ENCODE measurements at regions not wholly inside any gene's neighbourhood (a gene's known extent, or its start where the extent isn't known, plus 50 kb on each side); places are given as distances from the start of the nearest gene placed in this dataset.
"Not testable (repeated sequence)": the region's sequence is repeated elsewhere in the genome, so short reads cannot be mapped to it uniquely, and the experiment has no call there.

GRCh38 chr1:182331387-182331786 lies 60.2 kb downstream of the GLUL start:
- H3K27me3 ChIP-seq (ENCODE audit: control insufficient read depth, insufficient read depth, low read length) = no peaks in the 10 kb centered on the region
- peaks cover 0 to 4% (median 0%) of the 10 kb centered on the region in 7 donors for H3K9me3 Mint-ChIP-seq
- no peak overlapping the region for H3K27ac ChIP-seq (ENCODE audit: insufficient read depth, low read length, poor library complexity, severe bottlenecking)
- no peaks in the 10 kb centered on the region for H3K9me3 ChIP-seq (ENCODE audit: control insufficient read depth in 2 of 2, low read length in 2 of 2)
- H3K4me3 ChIP-seq (ENCODE audit: low read depth, low read length) = no peak overlapping the region
- DNase-seq (no peak), ATAC-seq (ENCODE audit: low read depth in 2 of 2) (no peak)
- H3K36me3 Mint-ChIP-seq = no peaks in the 10 kb centered on the region
- no peak overlapping the region for H3K27ac Mint-ChIP-seq
- no peaks in the 10 kb centered on the region for H3K36me3 ChIP-seq (ENCODE audit: control insufficient read depth, insufficient read depth, low read length)
- H3K4me3 Mint-ChIP-seq = no peak overlapping the region
- H3K27me3 Mint-ChIP-seq = peaks cover 4% of the 10 kb centered on the region
- no peaks in the 10 kb centered on the region for H3K4me1 Mint-ChIP-seq
- H3K4me1 ChIP-seq (ENCODE audit: control insufficient read depth, insufficient read depth, low read length, poor library complexity, severe bottlenecking) = no peaks in the 10 kb centered on the region

GRCh38 chr1:182330303-182330702 lies 61.3 kb downstream of the GLUL start:
- H3K4me3 Mint-ChIP-seq = no peak overlapping the region
- Histone ChIP-seq H3K9me3 (ENCODE audit: control insufficient read depth in 2 of 2, low read length in 2 of 2) (no peaks in the 10 kb centered on the region), H3K27me3 (ENCODE audit: control insufficient read depth, insufficient read depth, low read length) (no peaks in the 10 kb centered on the region), H3K27ac (ENCODE audit: insufficient read depth, low read length, poor library complexity, severe bottlenecking) (no peak overlapping the region), H3K4me3 (ENCODE audit: low read depth, low read length) (no peak overlapping the region), H3K36me3 (ENCODE audit: control insufficient read depth, insufficient read depth, low read length) (no peaks in the 10 kb centered on the region), H3K4me1 (ENCODE audit: control insufficient read depth, insufficient read depth, low read length, poor library complexity, severe bottlenecking) (no peaks in the 10 kb centered on the region)
- no peak overlapping the region for H3K27ac Mint-ChIP-seq
- ATAC-seq (ENCODE audit: low read depth in 2 of 2) = no peak
- H3K4me1 Mint-ChIP-seq = no peaks in the 10 kb centered on the region
- peaks cover 0 to 4% (median 0%) of the 10 kb centered on the region in 7 donors for H3K9me3 Mint-ChIP-seq
- no peak for DNase-seq
- H3K27me3 Mint-ChIP-seq = no peaks in the 10 kb centered on the region
- no peaks in the 10 kb centered on the region for H3K36me3 Mint-ChIP-seq

GRCh38 chr1:182329471-182329870 lies 62.1 kb downstream of the GLUL start:
- H3K4me1 Mint-ChIP-seq = no peaks in the 10 kb centered on the region
- Histone ChIP-seq H3K27ac (ENCODE audit: insufficient read depth, low read length, poor library complexity, severe bottlenecking) (no peak overlapping the region), H3K4me3 (ENCODE audit: low read depth, low read length) (no peak overlapping the region), H3K36me3 (ENCODE audit: control insufficient read depth, insufficient read depth, low read length) (no peaks in the 10 kb centered on the region), H3K9me3 (ENCODE audit: control insufficient read depth in 2 of 2, low read length in 2 of 2) (no peaks in the 10 kb centered on the region), H3K27me3 (ENCODE audit: control insufficient read depth, insufficient read depth, low read length) (no peaks in the 10 kb centered on the region), H3K4me1 (ENCODE audit: control insufficient read depth, insufficient read depth, low read length, poor library complexity, severe bottlenecking) (no peaks in the 10 kb centered on the region)
- peaks cover 0 to 2% (median 0%) of the 10 kb centered on the region in 7 donors for H3K9me3 Mint-ChIP-seq
- H3K4me3 Mint-ChIP-seq = no peak overlapping the region
- H3K27me3 Mint-ChIP-seq = no peaks in the 10 kb centered on the region
- no peaks in the 10 kb centered on the region for H3K36me3 Mint-ChIP-seq
- H3K27ac Mint-ChIP-seq = no peak overlapping the region
- DNase-seq (no peak), ATAC-seq (ENCODE audit: low read depth in 2 of 2) (no peak)

- H3K36me3 ChIP-seq (ENCODE audit: control insufficient read depth, insufficient read depth, low read length) = no peaks in the 10 kb centered on the region
- peaks cover 0 to 2% (median 0%) of the 10 kb centered on the region in 7 donors for H3K9me3 Mint-ChIP-seq
- H3K27ac Mint-ChIP-seq = no peak overlapping the region
- H3K9me3 ChIP-seq (ENCODE audit: control insufficient read depth in 2 of 2, low read length in 2 of 2) = no peaks in the 10 kb centered on the region
- no peaks in the 10 kb centered on the region for H3K27me3 ChIP-seq (ENCODE audit: control insufficient read depth, insufficient read depth, low read length)
- H3K27ac ChIP-seq (ENCODE audit: insufficient read depth, low read length, poor library complexity, severe bottlenecking) = no peak overlapping the region
- no peak overlapping the region for H3K4me3 ChIP-seq (ENCODE audit: low read depth, low read length)
- H3K4me3 Mint-ChIP-seq = no peak overlapping the region
- H3K27me3 Mint-ChIP-seq = no peaks in the 10 kb centered on the region
- DNase-seq (no peak), ATAC-seq (ENCODE audit: low read depth in 2 of 2) (no peak)
- H3K36me3 Mint-ChIP-seq = no peaks in the 10 kb centered on the region
- no peaks in the 10 kb centered on the region for H3K4me1 ChIP-seq (ENCODE audit: control insufficient read depth, insufficient read depth, low read length, poor library complexity, severe bottlenecking)
- no peaks in the 10 kb centered on the region for H3K4me1 Mint-ChIP-seq
These were observed 63.0 kb downstream of the GLUL start for GRCh38 chr1:182328591-182328990.

GRCh38 chr1:182325339-182325738 lies 66.3 kb downstream of the GLUL start:
- no peak overlapping the region for H3K27ac Mint-ChIP-seq
- DNase-seq (no peak), ATAC-seq (ENCODE audit: low read depth in 2 of 2) (no peak)
- H3K27ac ChIP-seq (ENCODE audit: insufficient read depth, low read length, poor library complexity, severe bottlenecking) = no peak overlapping the region
- no peaks in the 10 kb centered on the region for H3K4me1 Mint-ChIP-seq
- H3K9me3 ChIP-seq (ENCODE audit: control insufficient read depth in 2 of 2, low read length in 2 of 2) = no peaks in the 10 kb centered on the region
- no peaks in the 10 kb centered on the region for H3K27me3 Mint-ChIP-seq
- H3K27me3 ChIP-seq (ENCODE audit: control insufficient read depth, insufficient read depth, low read length) = no peaks in the 10 kb centered on the region
- no peak overlapping the region for H3K4me3 ChIP-seq (ENCODE audit: low read depth, low read length)
- H3K36me3 ChIP-seq (ENCODE audit: control insufficient read depth, insufficient read depth, low read length) = no peaks in the 10 kb centered on the region
- no peak overlapping the region for H3K4me3 Mint-ChIP-seq
- H3K9me3 Mint-ChIP-seq = peaks cover 0 to 2% (median 0%) of the 10 kb centered on the region in 7 donors
- H3K36me3 Mint-ChIP-seq = no peaks in the 10 kb centered on the region
- H3K4me1 ChIP-seq (ENCODE audit: control insufficient read depth, insufficient read depth, low read length, poor library complexity, severe bottlenecking) = no peaks in the 10 kb centered on the region

GRCh38 chr1:182321532-182321931 lies 70.1 kb downstream of the GLUL start:
- H3K27ac ChIP-seq (ENCODE audit: insufficient read depth, low read length, poor library complexity, severe bottlenecking); H3K4me3 Mint-ChIP-seq; H3K36me3 Mint-ChIP-seq; H3K4me1 Mint-ChIP-seq; H3K27me3 Mint-ChIP-seq; H3K27ac Mint-ChIP-seq; H3K36me3 ChIP-seq (ENCODE audit: control insufficient read depth, insufficient read depth, low read length); ATAC-seq (ENCODE audit: low read depth in 2 of 2); H3K27me3 ChIP-seq (ENCODE audit: control insufficient read depth, insufficient read depth, low read length); H3K9me3 Mint-ChIP-seq; H3K4me3 ChIP-seq (ENCODE audit: low read depth, low read length); H3K4me1 ChIP-seq (ENCODE audit: control insufficient read depth, insufficient read depth, low read length, poor library complexity, severe bottlenecking); H3K9me3 ChIP-seq (ENCODE audit: control insufficient read depth in 2 of 2, low read length in 2 of 2); DNase-seq: not testable (repeated sequence)

- ATAC-seq (ENCODE audit: low read depth in 2 of 2) = no peak
These were observed 73.9 kb downstream of the GLUL start for GRCh38 chr1:182317611-182318161.

GRCh38 chr1:182316454-182316853 lies 75.1 kb downstream of the GLUL start:
- H3K36me3 ChIP-seq (ENCODE audit: control insufficient read depth, insufficient read depth, low read length); H3K4me1 ChIP-seq (ENCODE audit: control insufficient read depth, insufficient read depth, low read length, poor library complexity, severe bottlenecking); H3K36me3 Mint-ChIP-seq; H3K9me3 Mint-ChIP-seq; H3K9me3 ChIP-seq (ENCODE audit: control insufficient read depth in 2 of 2, low read length in 2 of 2); H3K4me3 Mint-ChIP-seq; H3K27ac Mint-ChIP-seq; H3K4me1 Mint-ChIP-seq; H3K4me3 ChIP-seq (ENCODE audit: low read depth, low read length); H3K27ac ChIP-seq (ENCODE audit: insufficient read depth, low read length, poor library complexity, severe bottlenecking); DNase-seq; ATAC-seq (ENCODE audit: low read depth in 2 of 2); H3K27me3 ChIP-seq (ENCODE audit: control insufficient read depth, insufficient read depth, low read length): not testable (repeated sequence)
- peaks cover 10% of the 10 kb centered on the region for H3K27me3 Mint-ChIP-seq

More at GRCh38 chr1:182317611-182318161, 73.9 kb downstream of the GLUL start:
- H3K4me3 ChIP-seq (ENCODE audit: low read depth, low read length) = no peak overlapping the region
- H3K36me3 Mint-ChIP-seq = no peaks in the 10 kb centered on the region
- peaks cover 10% of the 10 kb centered on the region for H3K27me3 Mint-ChIP-seq
- no peak overlapping the region for H3K4me3 Mint-ChIP-seq
- H3K36me3 ChIP-seq (ENCODE audit: control insufficient read depth, insufficient read depth, low read length) = no peaks in the 10 kb centered on the region
- no peak overlapping the region for H3K27ac Mint-ChIP-seq
- H3K9me3 Mint-ChIP-seq = peaks cover 0 to under 1% (median 0%) of the 10 kb centered on the region in 7 donors
- H3K4me1 Mint-ChIP-seq = no peaks in the 10 kb centered on the region
- no peak overlapping the region for H3K27ac ChIP-seq (ENCODE audit: insufficient read depth, low read length, poor library complexity, severe bottlenecking)
- no peaks in the 10 kb centered on the region for H3K9me3 ChIP-seq (ENCODE audit: control insufficient read depth in 2 of 2, low read length in 2 of 2)
- H3K27me3 ChIP-seq (ENCODE audit: control insufficient read depth, insufficient read depth, low read length) = peaks cover 4% of the 10 kb centered on the region
- H3K4me1 ChIP-seq (ENCODE audit: control insufficient read depth, insufficient read depth, low read length, poor library complexity, severe bottlenecking) = no peaks in the 10 kb centered on the region
- no peak for DNase-seq
